ENCODE measurements at regions not wholly inside any gene's neighbourhood (a gene's known extent, or its start where the extent isn't known, plus 50 kb on each side); places are given as distances from the start of the nearest gene placed in this dataset.

- TF ChIP-seq CTCF (IDR thresholded peaks at IDR 0.05) (peak; percentile 84), EZH2 (IDR thresholded peaks at IDR 0.05) (no peak), EZH2phosphoT487 (IDR thresholded peaks at IDR 0.05) (no peak)
These were observed 82.2 kb upstream of the SLC25A26 start for GRCh38 chr3:66138336-66139313.
